ENCODE measurements at regions not wholly inside any gene's neighbourhood (a gene's known extent, or its start where the extent isn't known, plus 50 kb on each side); places are given as distances from the start of the nearest gene placed in this dataset.
"Not testable (repeated sequence)": the region's sequence is repeated elsewhere in the genome, so short reads cannot be mapped to it uniquely, and the experiment has no call there.

DNA sequence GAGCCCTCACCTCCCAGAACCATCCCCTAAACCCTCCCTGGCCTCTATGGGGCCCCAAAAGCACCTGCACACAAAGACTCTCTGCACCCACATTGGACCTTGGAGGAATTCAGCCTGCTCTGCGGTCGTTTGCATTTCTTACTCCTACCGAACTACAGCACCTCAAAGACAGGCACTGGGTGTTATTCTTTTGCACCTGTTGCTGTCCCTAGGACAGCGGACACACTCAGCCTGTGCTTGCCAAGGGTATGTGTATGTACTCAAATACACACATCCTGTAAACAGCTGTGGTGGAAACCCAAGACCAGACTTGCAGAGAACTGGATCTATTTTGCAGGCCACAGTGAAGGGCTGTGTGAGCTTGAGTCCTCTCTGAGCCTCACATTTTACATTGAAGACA lies 54.2 kb upstream of the LGALS9B start:
- H4K20me1 ChIP-seq (ENCODE audit: control insufficient read depth, insufficient read depth); in situ Hi-C loops (cut with MboI); H3K36me3 ChIP-seq (ENCODE audit: control insufficient read depth in 2 of 2, insufficient read depth in 2 of 2, low read length in 1 of 2); SMC1A ChIA-PET (ENCODE audit: uncharacterized antibody, unreplicated experiment); H3K4me3 ChIP-seq; POLR2A ChIA-PET; RAD21 ChIA-PET (ENCODE audit: unreplicated experiment); BruUV-seq (replicated peaks); intact Hi-C loops (cut with micrococcal nuclease; ENCODE audit: unreplicated experiment); CTCF ChIA-PET; H3K9me3 ChIP-seq (replicated peaks; ENCODE audit: control insufficient read depth, insufficient read depth, low read length); H3K27me3 ChIP-seq (replicated peaks in 1 of 2; ENCODE audit: control insufficient read depth in 2 of 2, insufficient read depth in 2 of 2, low read length in 1 of 2); H3K79me2 ChIP-seq (ENCODE audit: control insufficient read depth, insufficient read depth, low read length); FAIRE-seq; H3K27ac ChIP-seq (ENCODE audit: control insufficient read depth, insufficient read depth); H3K4me2 ChIP-seq (ENCODE audit: control insufficient read depth, insufficient read depth); H2AFZ ChIP-seq (ENCODE audit: control insufficient read depth, low read depth, low read length); DNase-seq (ENCODE audit: low read depth, low spot score); ATAC-seq; H3K4me1 ChIP-seq (ENCODE audit: control insufficient read depth, insufficient read depth, low read length); H3K9ac ChIP-seq (ENCODE audit: control insufficient read depth, insufficient read depth, low read length): not testable (repeated sequence)
- WGBS (ENCODE audit: insufficient coverage, insufficient replicate concordance, low lambda C conversion rate, missing lambda C conversion rate) = 42% methylated on average over 4 of the region's 4 CpGs

- H3K27ac ChIP-seq (ENCODE audit: control insufficient read depth, insufficient read depth); H3K36me3 ChIP-seq (ENCODE audit: control insufficient read depth in 2 of 2, insufficient read depth in 2 of 2, low read length in 1 of 2); CTCF ChIA-PET; H3K9ac ChIP-seq (ENCODE audit: control insufficient read depth, insufficient read depth, low read length); intact Hi-C loops (cut with micrococcal nuclease; ENCODE audit: unreplicated experiment); H3K27me3 ChIP-seq (replicated peaks in 1 of 2; ENCODE audit: control insufficient read depth in 2 of 2, insufficient read depth in 2 of 2, low read length in 1 of 2); H4K20me1 ChIP-seq (ENCODE audit: control insufficient read depth, insufficient read depth); POLR2A ChIA-PET; H3K4me2 ChIP-seq (ENCODE audit: control insufficient read depth, insufficient read depth); RAD21 ChIA-PET (ENCODE audit: unreplicated experiment); DNase-seq (ENCODE audit: low read depth, low spot score); SMC1A ChIA-PET (ENCODE audit: uncharacterized antibody, unreplicated experiment); BruUV-seq (replicated peaks); FAIRE-seq; ATAC-seq; in situ Hi-C loops (cut with MboI); H2AFZ ChIP-seq (ENCODE audit: control insufficient read depth, low read depth, low read length); H3K4me1 ChIP-seq (ENCODE audit: control insufficient read depth, insufficient read depth, low read length); H3K79me2 ChIP-seq (ENCODE audit: control insufficient read depth, insufficient read depth, low read length); H3K4me3 ChIP-seq; H3K9me3 ChIP-seq (replicated peaks; ENCODE audit: control insufficient read depth, insufficient read depth, low read length): not testable (repeated sequence)
- WGBS (ENCODE audit: insufficient coverage, insufficient replicate concordance, low lambda C conversion rate, missing lambda C conversion rate) = no CpG with 5 or more reads among the region's 9 CpGs
Measured at GRCh38 chr17:20518462-20518861, 51.1 kb upstream of the LGALS9B start.

DNA sequence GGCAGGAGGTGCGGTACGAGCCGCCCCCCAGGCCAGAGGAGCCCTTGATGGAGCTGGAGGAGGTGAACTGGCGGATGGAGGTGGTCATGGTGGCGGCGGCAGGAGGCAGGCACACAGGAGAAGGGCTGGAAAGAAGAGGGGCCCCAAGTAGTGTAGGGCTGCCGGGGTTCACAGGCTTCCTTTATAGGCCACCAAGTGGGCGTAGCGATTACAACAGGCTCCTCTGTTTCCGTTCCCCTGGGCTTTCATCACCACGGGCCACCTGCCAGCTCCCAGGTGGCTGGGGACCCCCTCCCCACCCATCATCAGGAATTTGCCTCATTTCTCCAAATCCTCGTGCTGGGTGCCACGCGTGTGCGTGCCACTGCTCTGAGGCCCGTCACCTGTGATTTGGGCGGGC lies 50.1 kb upstream of the LGALS9B start:
- H3K27ac ChIP-seq (ENCODE audit: control insufficient read depth, insufficient read depth); H2AFZ ChIP-seq (ENCODE audit: control insufficient read depth, low read depth, low read length); H3K9ac ChIP-seq (ENCODE audit: control insufficient read depth, insufficient read depth, low read length); H3K4me3 ChIP-seq; FAIRE-seq; POLR2A ChIA-PET; CTCF ChIA-PET; SMC1A ChIA-PET (ENCODE audit: uncharacterized antibody, unreplicated experiment); BruUV-seq (replicated peaks); H3K9me3 ChIP-seq (replicated peaks; ENCODE audit: control insufficient read depth, insufficient read depth, low read length); intact Hi-C loops (cut with micrococcal nuclease; ENCODE audit: unreplicated experiment); H3K36me3 ChIP-seq (ENCODE audit: control insufficient read depth in 2 of 2, insufficient read depth in 2 of 2, low read length in 1 of 2); RAD21 ChIA-PET (ENCODE audit: unreplicated experiment); H3K4me2 ChIP-seq (ENCODE audit: control insufficient read depth, insufficient read depth); H3K79me2 ChIP-seq (ENCODE audit: control insufficient read depth, insufficient read depth, low read length); H3K27me3 ChIP-seq (replicated peaks in 1 of 2; ENCODE audit: control insufficient read depth in 2 of 2, insufficient read depth in 2 of 2, low read length in 1 of 2); H4K20me1 ChIP-seq (ENCODE audit: control insufficient read depth, insufficient read depth); DNase-seq (ENCODE audit: low read depth, low spot score); in situ Hi-C loops (cut with MboI); H3K4me1 ChIP-seq (ENCODE audit: control insufficient read depth, insufficient read depth, low read length): not testable (repeated sequence)
- ATAC-seq = peak; percentile 45; the same call in 1 of the 3 replicates
- 12% methylated on average over 7 of the region's 17 CpGs for WGBS (ENCODE audit: insufficient coverage, insufficient replicate concordance, low lambda C conversion rate, missing lambda C conversion rate)

Data from GM12878 (cell line).